Uterus (tissue), 3 donors: ENCODE measurements at regions not wholly inside any gene's neighbourhood (a gene's known extent, or its start where the extent isn't known, plus 50 kb on each side); places are given as distances from the start of the nearest gene placed in this dataset.

Experiments
- DNase-seq, 2 donors: peaks; one replicate each; pipeline ENCODE4 v3.0.0-alpha.2; 2019 to 2020
- H3K27ac ChIP-seq, 2 donors: fragments of 200-600 bp; sonication (generic); 1 replicate in 1 of 2; 2 replicates in 1 of 2; pipeline ENCODE4 v1.5.1; 2016 to 2018
- H3K27me3 ChIP-seq, 2 donors: fragments of 200-600 bp; sonication (generic); one replicate each; pipeline ENCODE4 v1.5.1; 2018 to 2019; ENCODE audit warnings: control low read depth in 1 of 2
- H3K36me3 ChIP-seq, 2 donors: fragments of 200-600 bp; sonication (generic); one replicate each; pipeline ENCODE4 v1.5.1; 2019; ENCODE audit warnings: control low read depth in 1 of 2
- H3K4me1 ChIP-seq, 2 donors: fragments of 200-600 bp; sonication (generic); one replicate each; pipeline ENCODE4 v1.5.1; 2018 to 2019; ENCODE audit warnings: control low read depth in 1 of 2
- H3K4me3 ChIP-seq, 2 donors: fragments of 200-600 bp; sonication (generic); 1 replicate in 1 of 2; 2 replicates in 1 of 2; pipeline ENCODE4 v1.5.1; 2018 to 2019; ENCODE audit warnings: mild to moderate bottlenecking in 1 of 2
- H3K9me3 ChIP-seq, 2 donors: fragments of 200-600 bp; sonication (generic); one replicate each; pipeline ENCODE4 v1.5.1; 2019; ENCODE audit warnings: control low read depth in 1 of 2
- POLR2A ChIP-seq, 2 donors: fragments of 450-650 bp; IDR thresholded peaks; one replicate each; pipeline ENCODE4 v1.6.1; 2016; ENCODE audit warnings: antibody characterized with exemption in 2 of 2, mild to moderate bottlenecking in 1 of 2, moderate library complexity in 1 of 2
- intact Hi-C: fragments of 100-400 bp; cut with DNase I; formaldehyde crosslinking; loops from one replicate; pipeline ENCODE4 v1.15.1; 2023; ENCODE audit warnings: low total_unique reads
- TF ChIP-seq, protein P1 (sequence below), 4 experiments: fragments of 200-600 bp in 2 of 4; fragments of 450-650 bp in 2 of 4; sonication (generic) in 2 of 4; IDR thresholded peaks; one replicate each; pipeline ENCODE4 v1.5.1; 2016 to 2019; ENCODE audit warnings: antibody characterized with exemption in 4 of 4, mild to moderate bottlenecking in 2 of 4, moderate library complexity in 1 of 4
- donor health status: DM: yes; HTN: yes; CAD: no.

DNA sequence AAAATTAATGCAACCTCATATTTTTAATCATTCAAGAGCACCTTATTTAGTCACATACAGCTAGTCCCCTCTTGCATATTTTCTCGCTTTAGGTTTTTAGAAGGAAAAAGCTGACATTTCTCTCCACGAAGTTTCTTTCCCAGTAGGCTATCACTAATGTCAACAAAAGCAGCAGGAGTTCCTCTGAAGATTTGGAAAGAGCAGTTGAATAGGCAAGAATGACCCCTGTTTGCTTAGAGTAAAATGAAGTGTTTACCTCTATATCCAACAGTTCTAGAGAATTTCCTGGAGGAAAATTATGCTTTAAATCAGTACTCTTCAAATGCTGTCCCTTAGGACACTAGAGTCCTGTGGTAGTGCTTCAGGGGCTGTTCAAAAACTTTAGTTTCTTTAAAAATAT is 188.1 kb upstream of the PRKD1 start:
- DNase-seq = no peak
- H3K36me3 ChIP-seq = no peaks in the 10 kb centered on the region
- intact Hi-C loops = no loop called here
- no peak for TF ChIP-seq POLR2A (IDR thresholded peaks at IDR 0.05)
- TF ChIP-seq, protein P1, sequence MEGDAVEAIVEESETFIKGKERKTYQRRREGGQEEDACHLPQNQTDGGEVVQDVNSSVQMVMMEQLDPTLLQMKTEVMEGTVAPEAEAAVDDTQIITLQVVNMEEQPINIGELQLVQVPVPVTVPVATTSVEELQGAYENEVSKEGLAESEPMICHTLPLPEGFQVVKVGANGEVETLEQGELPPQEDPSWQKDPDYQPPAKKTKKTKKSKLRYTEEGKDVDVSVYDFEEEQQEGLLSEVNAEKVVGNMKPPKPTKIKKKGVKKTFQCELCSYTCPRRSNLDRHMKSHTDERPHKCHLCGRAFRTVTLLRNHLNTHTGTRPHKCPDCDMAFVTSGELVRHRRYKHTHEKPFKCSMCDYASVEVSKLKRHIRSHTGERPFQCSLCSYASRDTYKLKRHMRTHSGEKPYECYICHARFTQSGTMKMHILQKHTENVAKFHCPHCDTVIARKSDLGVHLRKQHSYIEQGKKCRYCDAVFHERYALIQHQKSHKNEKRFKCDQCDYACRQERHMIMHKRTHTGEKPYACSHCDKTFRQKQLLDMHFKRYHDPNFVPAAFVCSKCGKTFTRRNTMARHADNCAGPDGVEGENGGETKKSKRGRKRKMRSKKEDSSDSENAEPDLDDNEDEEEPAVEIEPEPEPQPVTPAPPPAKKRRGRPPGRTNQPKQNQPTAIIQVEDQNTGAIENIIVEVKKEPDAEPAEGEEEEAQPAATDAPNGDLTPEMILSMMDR (IDR thresholded peaks at IDR 0.05) = no peak
- H3K27ac ChIP-seq = no peak overlapping the region
- H3K4me1 ChIP-seq = no peaks in the 10 kb centered on the region
- H3K4me3 ChIP-seq = no peak overlapping the region
- H3K9me3 ChIP-seq = no peaks in the 10 kb centered on the region
- no peaks in the 10 kb centered on the region for H3K27me3 ChIP-seq

DNA sequence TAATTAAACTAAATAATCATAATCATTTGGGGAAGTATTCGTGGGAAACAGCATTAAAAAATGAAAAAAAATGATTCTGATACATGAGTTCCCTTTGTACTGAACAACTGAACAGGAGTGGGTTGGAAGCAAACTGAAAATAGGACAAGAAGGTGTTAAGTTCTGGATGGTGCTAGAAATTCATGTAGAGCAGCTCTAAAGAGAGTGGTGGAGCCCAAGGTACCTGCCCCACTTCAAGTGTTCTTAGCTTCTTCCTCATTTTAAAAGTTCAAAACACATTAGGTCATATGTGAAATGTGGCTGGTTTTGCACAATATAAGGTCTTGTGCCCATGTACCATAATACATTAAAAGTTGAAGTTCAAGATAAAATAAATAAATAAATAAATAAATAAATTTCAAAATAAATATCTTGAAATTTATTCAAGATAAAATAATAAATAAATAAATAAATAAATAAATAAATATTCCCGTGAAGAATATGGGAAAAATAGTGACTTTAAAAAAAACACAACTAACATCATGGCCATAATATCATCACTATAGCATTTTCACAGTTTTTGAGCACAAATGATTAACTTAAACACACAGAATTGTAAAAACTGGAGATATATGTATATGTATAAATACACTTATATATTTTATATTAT is 191.5 kb upstream of the PRKD1 start:
- no peak for TF ChIP-seq POLR2A (IDR thresholded peaks at IDR 0.05)
- TF ChIP-seq, protein P1 (IDR thresholded peaks at IDR 0.05) = no peak
- intact Hi-C loops = no loop called here
- Histone ChIP-seq H3K4me3 (no peak overlapping the region), H3K27ac (no peak overlapping the region), H3K9me3 (no peaks in the 10 kb centered on the region), H3K27me3 (no peaks in the 10 kb centered on the region), H3K4me1 (no peaks in the 10 kb centered on the region), H3K36me3 (no peaks in the 10 kb centered on the region)
- DNase-seq = no peak

DNA sequence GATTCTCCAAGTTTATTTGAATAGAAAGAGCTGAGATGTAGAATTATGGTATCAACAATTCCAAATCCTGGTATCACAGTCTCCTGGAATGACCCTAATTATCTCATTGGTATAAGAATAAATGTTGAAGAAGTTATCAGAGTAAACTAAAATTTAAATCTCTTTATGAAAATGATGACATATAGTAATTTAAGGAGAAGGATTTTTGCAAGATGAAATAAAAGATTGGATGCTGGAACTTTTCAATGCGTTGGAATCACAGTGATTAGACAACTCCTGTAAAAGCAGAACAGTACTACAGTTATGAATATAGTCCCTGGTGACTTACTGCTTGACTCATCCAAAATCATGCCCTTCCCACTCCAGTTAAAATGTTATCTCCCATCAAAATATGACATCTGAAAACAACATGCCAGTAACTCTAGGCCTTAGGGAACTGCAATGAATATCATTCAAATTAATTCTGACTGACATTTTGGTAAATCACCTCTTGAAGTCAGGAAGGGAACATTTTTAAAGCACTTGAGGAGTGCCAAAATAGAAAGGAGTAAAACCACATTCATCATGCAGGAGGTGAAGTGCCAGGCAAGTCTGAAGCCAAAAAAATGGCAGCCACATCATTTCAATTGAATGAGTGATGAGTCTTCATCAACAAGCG is 197.8 kb upstream of the PRKD1 start:
- Histone ChIP-seq H3K27ac (no peak overlapping the region), H3K27me3 (no peaks in the 10 kb centered on the region)
- intact Hi-C loops = no loop called here

DNA sequence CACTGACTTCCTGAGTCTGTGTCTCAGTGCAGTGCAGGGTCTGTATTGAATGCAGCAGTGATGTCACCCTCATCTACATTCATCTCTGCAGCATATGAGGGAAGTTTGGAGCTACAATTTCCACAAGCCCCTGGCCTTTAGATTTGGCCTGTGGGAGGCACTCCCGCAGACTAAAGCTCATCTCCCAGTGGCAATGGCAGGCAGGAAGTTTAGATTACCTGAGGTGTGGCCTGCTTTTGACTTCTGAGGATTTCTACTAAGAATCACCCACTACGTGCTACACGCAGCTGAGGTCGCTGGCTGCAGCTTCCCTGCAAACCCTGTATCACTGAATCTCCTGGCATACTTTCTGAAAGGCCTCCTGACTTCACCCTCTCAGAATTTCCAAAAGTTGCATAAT is 202.2 kb upstream of the PRKD1 start:
- no peak for TF ChIP-seq POLR2A (IDR thresholded peaks at IDR 0.05)
- TF ChIP-seq, protein P1 (IDR thresholded peaks at IDR 0.05) = no peak
- no peaks in the 10 kb centered on the region for H3K36me3 ChIP-seq
- no peaks in the 10 kb centered on the region for H3K9me3 ChIP-seq
- intact Hi-C loops = no loop called here
- H3K4me1 ChIP-seq = no peaks in the 10 kb centered on the region
- no peak overlapping the region for H3K4me3 ChIP-seq
- no peaks in the 10 kb centered on the region for H3K27me3 ChIP-seq
- DNase-seq = no peak
- H3K27ac ChIP-seq = no peak overlapping the region

More for the DNA sequence above, 197.8 kb upstream of the PRKD1 start:
- no peaks in the 10 kb centered on the region for H3K9me3 ChIP-seq
- H3K4me3 ChIP-seq = no peak overlapping the region
- TF ChIP-seq POLR2A (IDR thresholded peaks at IDR 0.05) = no peak
- TF ChIP-seq, protein P1 (IDR thresholded peaks at IDR 0.05) = no peak
- H3K36me3 ChIP-seq = no peaks in the 10 kb centered on the region
- H3K4me1 ChIP-seq = no peaks in the 10 kb centered on the region
- DNase-seq = no peak

DNA sequence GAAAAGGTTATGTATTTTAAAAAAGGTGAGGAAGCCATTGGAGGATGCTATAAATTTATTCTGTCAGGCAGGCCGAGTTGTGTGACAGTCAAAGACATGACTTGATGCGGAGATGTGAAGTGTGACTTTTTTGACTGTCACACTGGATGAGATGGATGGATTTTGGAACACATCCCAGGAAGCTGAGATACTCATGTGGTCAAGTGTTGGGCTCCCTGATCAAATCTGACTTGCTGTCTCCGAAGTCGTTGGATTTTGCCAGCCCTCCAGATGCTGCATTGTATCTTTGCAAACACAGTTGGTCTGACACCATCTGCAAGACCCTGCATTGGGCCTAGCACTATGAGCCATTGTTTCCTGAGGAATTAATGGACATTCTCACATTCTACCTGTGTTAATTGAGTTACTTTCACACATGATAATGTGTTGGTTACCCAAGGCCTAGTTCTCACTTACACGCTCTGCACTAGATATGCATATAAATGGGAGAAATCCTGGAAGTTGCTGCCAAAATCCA is 204.0 kb upstream of the PRKD1 start:
- Histone ChIP-seq H3K36me3 (no peaks in the 10 kb centered on the region), H3K4me1 (no peaks in the 10 kb centered on the region), H3K27ac (no peak overlapping the region), H3K27me3 (no peaks in the 10 kb centered on the region), H3K9me3 (no peaks in the 10 kb centered on the region), H3K4me3 (no peak overlapping the region)
- intact Hi-C loops = no loop called here
- TF ChIP-seq, protein P1 (IDR thresholded peaks at IDR 0.05) = no peak
- TF ChIP-seq POLR2A (IDR thresholded peaks at IDR 0.05) = no peak
- DNase-seq = no peak
